Suppressor macrophage treated with lipopolysaccharide for 4 hours (primary cell): ENCODE measurements at regions not wholly inside any gene's neighbourhood (a gene's known extent, or its start where the extent isn't known, plus 50 kb on each side); places are given as distances from the start of the nearest gene placed in this dataset.

Experiments used
- DNase-seq: peaks from one replicate; pipeline ENCODE4 v3.0.0-alpha.2; 2020

- DNase-seq, result no peak
Measured at GRCh38 chr10:21249435-21249834, 276.0 kb downstream of the SKIDA1 start.

- DNase-seq, result no peak
Measured at GRCh38 chr10:21247592-21247991, 277.9 kb downstream of the SKIDA1 start.

GRCh38 chr10:21246178-21246577 is 279.3 kb downstream of the SKIDA1 start:
- no peak for DNase-seq

- DNase-seq, result no peak
Measured at GRCh38 chr10:21243748-21244257, 281.7 kb downstream of the SKIDA1 start.

GRCh38 chr10:21242915-21243314 is 282.6 kb downstream of the SKIDA1 start:
- DNase-seq, result no peak

GRCh38 chr10:21238717-21239116 is 286.8 kb downstream of the SKIDA1 start:
- DNase-seq, result no peak

GRCh38 chr10:21238044-21238443 is 287.4 kb downstream of the SKIDA1 start:
- DNase-seq, result no peak

GRCh38 chr10:21234761-21235160 is 290.7 kb downstream of the SKIDA1 start:
- DNase-seq, result no peak

- DNase-seq, result no peak
Measured at GRCh38 chr10:21230219-21230618, 295.3 kb downstream of the SKIDA1 start.

- no peak for DNase-seq
Measured at GRCh38 chr10:21217748-21218367, 307.6 kb downstream of the SKIDA1 start.

GRCh38 chr10:21217107-21217506 is 308.4 kb downstream of the SKIDA1 start:
- DNase-seq, result no peak

GRCh38 chr10:21214329-21214728 is 311.2 kb downstream of the SKIDA1 start:
- no peak for DNase-seq

GRCh38 chr10:21213381-21213780 is 312.1 kb downstream of the SKIDA1 start:
- DNase-seq, result no peak

- DNase-seq, result no peak
Measured at GRCh38 chr10:21212912-21213311, 312.6 kb downstream of the SKIDA1 start.

GRCh38 chr10:21212348-21212747 is 313.1 kb downstream of the SKIDA1 start:
- DNase-seq, result peak; percentile 20

GRCh38 chr10:21209495-21209894 is 312.4 kb upstream of the NEBL start:
- DNase-seq, result no peak

GRCh38 chr10:21208666-21209316 is 311.7 kb upstream of the NEBL start:
- DNase-seq, result no peak

GRCh38 chr10:21207852-21208646 is 310.9 kb upstream of the NEBL start:
- DNase-seq, result no peak

GRCh38 chr10:21205328-21205727 is 308.2 kb upstream of the NEBL start:
- no peak for DNase-seq

GRCh38 chr10:21203473-21204107 is 306.5 kb upstream of the NEBL start:
- no peak for DNase-seq

GRCh38 chr10:21202776-21203462 is 305.8 kb upstream of the NEBL start:
- no peak for DNase-seq

GRCh38 chr10:21199501-21199900 is 302.4 kb upstream of the NEBL start:
- DNase-seq, result no peak

GRCh38 chr10:21197838-21198237 is 300.7 kb upstream of the NEBL start:
- no peak for DNase-seq
